ENCODE measurements at regions not wholly inside any gene's neighbourhood (a gene's known extent, or its start where the extent isn't known, plus 50 kb on each side); places are given as distances from the start of the nearest gene placed in this dataset.

- Histone ChIP-seq H3K27me3 (ENCODE audit: insufficient read depth, low read length) (no peaks in the 10 kb centered on the region), H3K9me3 (ENCODE audit: low read depth, low read length) (no peaks in the 10 kb centered on the region), H4K20me1 (ENCODE audit: insufficient read depth, low read length) (no peaks in the 10 kb centered on the region), H2AFZ (ENCODE audit: low read length) (no peak overlapping the region), H3K4me1 (ENCODE audit: insufficient read depth, low read length) (no peaks in the 10 kb centered on the region), H3K4me3 (ENCODE audit: insufficient read depth, low read length) (no peak overlapping the region), H3K4me2 (ENCODE audit: insufficient read depth, low read length) (no peak overlapping the region), H3K36me3 (ENCODE audit: insufficient read depth, low read length) (no peaks in the 10 kb centered on the region), H3K79me2 (ENCODE audit: insufficient read depth, low read length) (no peaks in the 10 kb centered on the region), H3K27ac (ENCODE audit: low read depth, low read length) (no peak overlapping the region)
- DNase-seq (ENCODE audit: insufficient read length, low spot score, missing footprints) = no peak
- TF ChIP-seq CTCF (IDR thresholded peaks at IDR 0.05; ENCODE audit: extremely low read depth, low read depth, low read length) = no peak
These were observed 874.3 kb upstream of the ADAMTS5 start for GRCh38 chr21:27841084-27841672.

GRCh38 chr21:27840262-27840661 is 873.4 kb upstream of the ADAMTS5 start:
- no peak for TF ChIP-seq CTCF (IDR thresholded peaks at IDR 0.05; ENCODE audit: extremely low read depth, low read depth, low read length)
- H3K4me3 ChIP-seq (ENCODE audit: insufficient read depth, low read length) = no peak overlapping the region
- no peak overlapping the region for H3K27ac ChIP-seq (ENCODE audit: low read depth, low read length)

GRCh38 chr21:27839512-27840115 is 872.7 kb upstream of the ADAMTS5 start:
- no peaks in the 10 kb centered on the region for H3K79me2 ChIP-seq (ENCODE audit: insufficient read depth, low read length)
- no peak for DNase-seq (ENCODE audit: insufficient read length, low spot score, missing footprints)
- TF ChIP-seq CTCF (IDR thresholded peaks at IDR 0.05; ENCODE audit: extremely low read depth, low read depth, low read length) = no peak
- no peak overlapping the region for H3K4me2 ChIP-seq (ENCODE audit: insufficient read depth, low read length)
- no peak overlapping the region for H3K27ac ChIP-seq (ENCODE audit: low read depth, low read length)
- no peak overlapping the region for H2AFZ ChIP-seq (ENCODE audit: low read length)
- H3K27me3 ChIP-seq (ENCODE audit: insufficient read depth, low read length) = no peaks in the 10 kb centered on the region
- no peaks in the 10 kb centered on the region for H3K9me3 ChIP-seq (ENCODE audit: low read depth, low read length)
- H3K4me3 ChIP-seq (ENCODE audit: insufficient read depth, low read length) = no peak overlapping the region
- H4K20me1 ChIP-seq (ENCODE audit: insufficient read depth, low read length) = no peaks in the 10 kb centered on the region
- no peaks in the 10 kb centered on the region for H3K4me1 ChIP-seq (ENCODE audit: insufficient read depth, low read length)
- H3K36me3 ChIP-seq (ENCODE audit: insufficient read depth, low read length) = no peaks in the 10 kb centered on the region

More at GRCh38 chr21:27840262-27840661, 873.4 kb upstream of the ADAMTS5 start:
- no peaks in the 10 kb centered on the region for H3K36me3 ChIP-seq (ENCODE audit: insufficient read depth, low read length)
- H3K27me3 ChIP-seq (ENCODE audit: insufficient read depth, low read length) = no peaks in the 10 kb centered on the region
- H4K20me1 ChIP-seq (ENCODE audit: insufficient read depth, low read length) = no peaks in the 10 kb centered on the region
- H3K4me2 ChIP-seq (ENCODE audit: insufficient read depth, low read length) = no peak overlapping the region
- no peaks in the 10 kb centered on the region for H3K9me3 ChIP-seq (ENCODE audit: low read depth, low read length)
- no peaks in the 10 kb centered on the region for H3K4me1 ChIP-seq (ENCODE audit: insufficient read depth, low read length)
- DNase-seq (ENCODE audit: insufficient read length, low spot score, missing footprints) = no peak
- no peak overlapping the region for H2AFZ ChIP-seq (ENCODE audit: low read length)
- H3K79me2 ChIP-seq (ENCODE audit: insufficient read depth, low read length) = no peaks in the 10 kb centered on the region

GRCh38 chr21:27838573-27838972 is 871.7 kb upstream of the ADAMTS5 start:
- Histone ChIP-seq H3K4me3 (ENCODE audit: insufficient read depth, low read length) (no peak overlapping the region), H3K27me3 (ENCODE audit: insufficient read depth, low read length) (no peaks in the 10 kb centered on the region), H2AFZ (ENCODE audit: low read length) (no peak overlapping the region), H3K4me1 (ENCODE audit: insufficient read depth, low read length) (no peaks in the 10 kb centered on the region), H3K4me2 (ENCODE audit: insufficient read depth, low read length) (no peak overlapping the region), H3K9me3 (ENCODE audit: low read depth, low read length) (no peaks in the 10 kb centered on the region), H3K27ac (ENCODE audit: low read depth, low read length) (no peak overlapping the region), H3K79me2 (ENCODE audit: insufficient read depth, low read length) (no peaks in the 10 kb centered on the region), H4K20me1 (ENCODE audit: insufficient read depth, low read length) (no peaks in the 10 kb centered on the region), H3K36me3 (ENCODE audit: insufficient read depth, low read length) (no peaks in the 10 kb centered on the region)
- DNase-seq (ENCODE audit: insufficient read length, low spot score, missing footprints) = no peak
- TF ChIP-seq CTCF (IDR thresholded peaks at IDR 0.05; ENCODE audit: extremely low read depth, low read depth, low read length) = no peak

All from osteoblast (primary cell).